Glutamatergic neuron (in vitro differentiated cells): ENCODE measurements at regions not wholly inside any gene's neighbourhood (a gene's known extent, or its start where the extent isn't known, plus 50 kb on each side); places are given as distances from the start of the nearest gene placed in this dataset.

Source experiments
- DNase-seq: peaks from one replicate; pipeline ENCODE4 v3.0.0; 2022
- H3K27ac Mint-ChIP-seq: one replicate; pipeline ENCODE4 v1.8.0; 2020; ENCODE audit warnings: mild to moderate bottlenecking, mixed read lengths, inconsistent platforms; ENCODE audit not compliant: unreplicated experiment
- H3K27me3 Mint-ChIP-seq: one replicate; pipeline ENCODE4 v1.8.0; 2020; ENCODE audit warnings: mild to moderate bottlenecking, moderate library complexity, mixed read lengths, inconsistent platforms; ENCODE audit not compliant: unreplicated experiment
- H3K36me3 Mint-ChIP-seq: one replicate; pipeline ENCODE4 v1.8.0; 2020; ENCODE audit warnings: mild to moderate bottlenecking, mixed read lengths, inconsistent platforms; ENCODE audit not compliant: unreplicated experiment
- H3K4me1 Mint-ChIP-seq: one replicate; pipeline ENCODE4 v1.8.0; 2020; ENCODE audit warnings: mild to moderate bottlenecking, low read depth, mixed read lengths, inconsistent platforms; ENCODE audit not compliant: unreplicated experiment
- H3K4me3 Mint-ChIP-seq: one replicate; pipeline ENCODE4 v1.8.0; 2020; ENCODE audit warnings: mild to moderate bottlenecking, mixed read lengths, inconsistent platforms; ENCODE audit not compliant: unreplicated experiment
- H3K9me3 Mint-ChIP-seq: one replicate; pipeline ENCODE4 v1.8.0; 2020; ENCODE audit warnings: mild to moderate bottlenecking, moderate library complexity, mixed read lengths, inconsistent platforms; ENCODE audit not compliant: unreplicated experiment
- TF ChIP-seq, protein P1 (sequence below): fragments of 200-600 bp; sonication (generic); IDR thresholded peaks from one replicate; pipeline ENCODE4 v1.5.0; 2021; ENCODE audit not compliant: partially characterized antibody, unreplicated experiment

DNA sequence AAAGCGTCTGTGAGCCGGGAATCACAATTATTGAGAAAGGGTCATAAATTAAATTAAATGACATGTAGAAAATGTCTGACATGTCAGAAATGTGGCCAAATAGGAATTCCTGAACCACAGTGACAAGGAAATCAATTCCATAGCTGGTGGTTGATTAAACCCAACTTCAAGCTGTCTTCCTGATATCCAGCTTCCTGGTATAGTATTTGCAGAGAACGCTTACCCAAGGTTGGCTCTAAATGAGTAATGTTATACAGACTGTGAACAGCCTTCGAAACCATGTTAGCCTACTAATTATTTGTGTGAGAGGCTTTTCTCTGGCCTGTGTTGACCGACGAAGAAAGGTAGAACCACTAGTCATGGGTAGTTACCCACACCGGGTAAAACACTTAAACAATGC, 347.2 kb downstream of the RFC3 start:
- Mint-ChIP-seq H3K27me3 (no peaks in the 10 kb centered on the region), H3K4me3 (no peak overlapping the region), H3K4me1 (peaks cover 7% of the 10 kb centered on the region), H3K27ac (no peak overlapping the region), H3K9me3 (no peaks in the 10 kb centered on the region), H3K36me3 (no peaks in the 10 kb centered on the region)
- TF ChIP-seq, protein P1, sequence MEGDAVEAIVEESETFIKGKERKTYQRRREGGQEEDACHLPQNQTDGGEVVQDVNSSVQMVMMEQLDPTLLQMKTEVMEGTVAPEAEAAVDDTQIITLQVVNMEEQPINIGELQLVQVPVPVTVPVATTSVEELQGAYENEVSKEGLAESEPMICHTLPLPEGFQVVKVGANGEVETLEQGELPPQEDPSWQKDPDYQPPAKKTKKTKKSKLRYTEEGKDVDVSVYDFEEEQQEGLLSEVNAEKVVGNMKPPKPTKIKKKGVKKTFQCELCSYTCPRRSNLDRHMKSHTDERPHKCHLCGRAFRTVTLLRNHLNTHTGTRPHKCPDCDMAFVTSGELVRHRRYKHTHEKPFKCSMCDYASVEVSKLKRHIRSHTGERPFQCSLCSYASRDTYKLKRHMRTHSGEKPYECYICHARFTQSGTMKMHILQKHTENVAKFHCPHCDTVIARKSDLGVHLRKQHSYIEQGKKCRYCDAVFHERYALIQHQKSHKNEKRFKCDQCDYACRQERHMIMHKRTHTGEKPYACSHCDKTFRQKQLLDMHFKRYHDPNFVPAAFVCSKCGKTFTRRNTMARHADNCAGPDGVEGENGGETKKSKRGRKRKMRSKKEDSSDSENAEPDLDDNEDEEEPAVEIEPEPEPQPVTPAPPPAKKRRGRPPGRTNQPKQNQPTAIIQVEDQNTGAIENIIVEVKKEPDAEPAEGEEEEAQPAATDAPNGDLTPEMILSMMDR, result no peak
- DNase-seq, result no peak

DNA sequence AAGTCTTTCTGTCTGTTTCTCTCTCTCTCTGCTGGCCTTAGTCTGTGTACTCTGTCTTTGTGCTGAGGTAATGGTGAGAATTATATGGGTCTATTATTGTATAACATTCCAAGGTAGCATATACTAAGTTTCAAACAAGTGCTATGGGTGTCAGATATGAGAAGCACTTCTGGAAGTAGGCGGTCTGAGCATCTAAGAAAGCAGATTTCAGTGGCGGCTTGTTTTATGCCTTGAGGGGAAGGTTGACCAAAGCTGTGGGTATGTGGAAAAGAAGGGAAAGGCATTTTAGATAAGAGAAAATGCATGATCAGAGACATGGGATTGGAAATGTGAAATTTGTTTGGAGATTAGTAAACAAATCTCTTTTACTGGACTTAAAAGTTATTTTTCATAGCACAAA, 348.5 kb downstream of the RFC3 start:
- H3K4me1 Mint-ChIP-seq, result peaks cover 7% of the 10 kb centered on the region

DNA sequence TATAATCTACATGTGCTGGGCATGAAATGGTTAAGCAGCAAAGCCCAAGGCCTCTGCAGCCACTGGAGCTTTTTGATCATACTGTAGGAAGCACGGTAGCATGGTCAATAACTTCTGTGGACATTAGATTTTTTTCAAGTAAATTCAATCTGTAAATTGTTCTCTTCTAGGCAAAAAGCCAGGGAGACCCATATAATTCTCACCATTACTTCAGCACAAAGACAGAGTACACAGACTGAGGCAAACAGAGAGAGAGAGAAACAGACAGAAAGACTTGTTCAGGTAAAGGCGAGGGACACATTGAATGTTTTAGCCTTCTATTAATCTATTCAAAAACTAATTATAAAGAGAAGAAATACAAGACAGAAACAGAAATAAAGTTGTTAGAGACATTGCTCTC, 349.4 kb downstream of the RFC3 start:
- no peak for DNase-seq
- H3K36me3 Mint-ChIP-seq, result no peaks in the 10 kb centered on the region
- H3K27me3 Mint-ChIP-seq, result no peaks in the 10 kb centered on the region
- TF ChIP-seq, protein P1, result no peak
- no peaks in the 10 kb centered on the region for H3K9me3 Mint-ChIP-seq
- no peak overlapping the region for H3K4me3 Mint-ChIP-seq
- H3K27ac Mint-ChIP-seq, result no peak overlapping the region
- H3K4me1 Mint-ChIP-seq, result peaks cover 1% of the 10 kb centered on the region

More for the DNA sequence above, 348.5 kb downstream of the RFC3 start:
- no peaks in the 10 kb centered on the region for H3K9me3 Mint-ChIP-seq
- no peak for DNase-seq
- no peak overlapping the region for H3K4me3 Mint-ChIP-seq
- TF ChIP-seq, protein P1, result no peak
- no peaks in the 10 kb centered on the region for H3K27me3 Mint-ChIP-seq
- H3K27ac Mint-ChIP-seq, result no peak overlapping the region
- no peaks in the 10 kb centered on the region for H3K36me3 Mint-ChIP-seq

DNA sequence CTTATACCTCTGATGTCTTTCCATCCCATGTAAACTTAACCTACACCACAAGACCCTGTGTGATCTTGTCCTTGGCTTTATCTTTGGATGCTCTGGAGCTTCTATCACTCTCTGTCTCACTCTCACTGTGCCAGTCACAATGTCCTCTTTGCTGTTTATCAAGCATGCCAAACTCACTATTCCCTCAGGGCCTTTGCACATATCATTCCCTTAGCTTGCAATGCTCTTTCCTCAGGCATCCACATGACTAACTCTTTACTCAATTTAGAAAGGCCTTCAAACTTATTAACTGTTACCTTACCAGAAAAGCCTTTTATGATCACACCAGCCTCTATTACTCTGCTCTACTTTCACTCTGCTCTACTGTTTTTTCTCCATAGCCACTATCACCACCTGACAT, 354.1 kb downstream of the RFC3 start:
- Mint-ChIP-seq H3K4me1 (peaks cover 13% of the 10 kb centered on the region), H3K27ac (no peak overlapping the region), H3K4me3 (no peak overlapping the region), H3K36me3 (no peaks in the 10 kb centered on the region), H3K9me3 (no peaks in the 10 kb centered on the region), H3K27me3 (peaks cover under 1% of the 10 kb centered on the region)
- TF ChIP-seq, protein P1, result no peak
- no peak for DNase-seq

DNA sequence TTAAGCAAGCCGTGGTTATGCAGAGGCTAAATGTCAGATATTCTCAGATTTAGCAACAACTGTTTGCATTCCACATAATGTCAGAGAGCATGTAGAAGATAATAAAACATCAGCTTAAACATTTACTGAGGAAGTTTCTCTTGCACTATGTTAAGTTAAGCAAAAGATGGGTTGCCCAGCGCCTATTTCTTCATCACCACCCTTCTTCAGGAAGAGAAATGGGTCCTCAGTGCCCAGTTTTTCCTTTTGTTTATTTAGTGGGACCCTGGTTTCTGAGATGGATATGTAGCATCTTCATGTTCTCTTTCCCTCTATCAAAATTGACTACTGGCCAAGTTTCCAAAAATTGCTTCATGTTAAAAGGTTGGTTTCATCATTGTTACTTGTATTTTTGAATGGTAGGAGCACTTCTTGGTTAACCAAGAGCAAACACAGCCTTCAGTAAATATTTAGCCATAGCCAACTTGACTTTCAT, 356.8 kb downstream of the RFC3 start:
- H3K27me3 Mint-ChIP-seq, result peaks cover 5% of the 10 kb centered on the region
- H3K36me3 Mint-ChIP-seq, result no peaks in the 10 kb centered on the region
- no peaks in the 10 kb centered on the region for H3K9me3 Mint-ChIP-seq
- no peak for DNase-seq
- TF ChIP-seq, protein P1, result no peak
- no peak overlapping the region for H3K4me3 Mint-ChIP-seq
- no peak overlapping the region for H3K27ac Mint-ChIP-seq
- H3K4me1 Mint-ChIP-seq, result peaks cover 21% of the 10 kb centered on the region
